ENCODE measurements at regions not wholly inside any gene's neighbourhood (a gene's known extent, or its start where the extent isn't known, plus 50 kb on each side); places are given as distances from the start of the nearest gene placed in this dataset.

GRCh38 chr5:170182491-170182890 is 50.3 kb upstream of the C5orf58 start:
- H3K27ac Mint-ChIP-seq, result no peak overlapping the region
- H3K4me3 Mint-ChIP-seq, result no peak overlapping the region
- H3K4me1 Mint-ChIP-seq, result peaks cover 0 to 1% (median 0%) of the 10 kb centered on the region in 3 donors
- no peaks in the 10 kb centered on the region for H3K36me3 Mint-ChIP-seq
- no peaks in the 10 kb centered on the region for H3K9me3 Mint-ChIP-seq
- H3K27me3 Mint-ChIP-seq, result peaks cover 10% of the 10 kb centered on the region

Data from IgD-negative memory B cell (primary cell).